NCI-H187 treated with DMSO at 0.1 percent for 48 hours (cell line): ENCODE measurements at regions not wholly inside any gene's neighbourhood (a gene's known extent, or its start where the extent isn't known, plus 50 kb on each side); places are given as distances from the start of the nearest gene placed in this dataset.

ENCODE experiments used
- DNase-seq: peaks from one replicate; lab custom pipeline; 2025; lab: John Stamatoyannopoulos, UW

DNA sequence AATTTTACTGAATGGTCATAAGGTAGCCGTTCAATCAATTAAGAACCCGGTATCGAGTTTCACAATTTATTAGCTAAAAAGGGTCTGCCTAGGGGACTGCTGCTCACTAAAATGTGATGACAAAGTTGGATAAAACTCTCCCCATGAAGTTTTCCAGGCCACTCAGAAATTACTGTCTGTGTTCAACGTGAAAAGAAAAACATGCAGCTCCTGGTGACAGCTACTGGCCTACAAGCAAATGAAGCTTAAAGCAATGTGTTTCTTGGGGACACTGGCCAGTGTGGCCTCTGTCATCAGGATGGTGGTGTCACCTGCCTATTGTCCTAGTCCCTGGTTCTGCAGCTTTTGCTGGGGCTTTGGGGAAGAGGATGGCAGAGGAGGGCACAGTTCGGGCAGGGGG is 222.6 kb downstream of the WDR11 start:
- no peak for DNase-seq

DNA sequence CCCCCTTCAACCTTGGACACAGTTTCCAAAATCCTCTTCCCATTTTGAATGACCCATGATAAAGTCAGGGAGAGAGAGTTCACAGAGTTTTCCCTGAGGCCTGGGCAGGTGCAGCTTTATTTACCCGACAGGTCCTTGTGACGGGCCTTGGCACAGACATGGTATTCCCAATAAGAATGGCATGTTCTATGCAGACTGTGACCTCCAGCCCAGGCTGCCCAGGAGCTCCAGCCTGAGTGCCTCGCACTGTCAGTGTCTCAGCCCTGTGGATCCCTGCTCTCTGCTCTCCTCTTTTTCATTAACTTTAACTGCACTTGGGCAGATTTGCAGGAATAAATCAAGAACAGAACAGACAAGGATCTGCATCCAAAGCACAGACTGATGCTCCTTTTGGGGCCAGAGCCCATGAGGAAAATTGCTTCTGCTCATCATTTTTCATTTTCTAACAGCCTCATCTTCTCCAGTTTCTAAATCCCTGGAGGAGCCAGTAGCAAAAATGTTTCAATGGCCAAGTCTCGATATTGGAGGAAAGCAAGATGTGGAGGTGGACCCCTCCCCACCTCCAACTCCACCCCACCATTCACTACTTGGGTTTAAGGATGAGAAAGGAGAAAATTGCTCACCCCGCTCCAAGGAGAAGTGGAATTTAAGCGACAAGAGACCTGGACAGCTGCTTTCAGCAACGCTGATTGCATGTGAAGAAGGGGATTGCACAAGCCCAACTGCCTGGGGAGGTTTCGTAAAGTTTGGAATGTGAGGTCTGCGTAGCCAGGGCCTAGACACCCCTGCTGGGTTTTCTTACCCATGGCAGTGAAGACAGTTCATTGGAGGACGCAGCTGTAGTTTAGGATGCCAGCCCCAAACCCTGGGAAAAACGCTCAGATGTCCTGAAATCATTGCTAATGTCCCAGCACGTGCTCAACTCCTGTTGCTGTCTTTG is 225.9 kb downstream of the WDR11 start:
- no peak for DNase-seq

DNA sequence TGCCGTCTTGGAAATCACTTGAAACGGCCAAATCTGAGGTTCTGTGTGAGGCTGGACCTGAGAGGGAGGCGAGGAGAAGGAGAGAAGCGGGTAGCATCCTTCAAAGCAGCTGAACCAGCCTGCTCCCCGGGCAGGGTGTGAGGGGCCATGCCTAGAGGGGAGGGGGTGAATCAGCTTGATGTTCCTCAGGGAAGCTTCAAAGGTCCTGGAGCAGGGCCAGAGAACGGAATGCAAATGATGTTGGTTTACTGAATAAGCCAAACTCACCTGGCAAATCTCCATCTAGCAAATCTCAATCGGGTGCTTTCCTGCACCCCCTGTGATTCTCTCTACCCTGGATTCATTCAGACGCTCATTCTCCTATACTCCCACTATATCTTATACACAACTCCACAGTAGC is 226.9 kb downstream of the WDR11 start:
- DNase-seq = no peak

DNA sequence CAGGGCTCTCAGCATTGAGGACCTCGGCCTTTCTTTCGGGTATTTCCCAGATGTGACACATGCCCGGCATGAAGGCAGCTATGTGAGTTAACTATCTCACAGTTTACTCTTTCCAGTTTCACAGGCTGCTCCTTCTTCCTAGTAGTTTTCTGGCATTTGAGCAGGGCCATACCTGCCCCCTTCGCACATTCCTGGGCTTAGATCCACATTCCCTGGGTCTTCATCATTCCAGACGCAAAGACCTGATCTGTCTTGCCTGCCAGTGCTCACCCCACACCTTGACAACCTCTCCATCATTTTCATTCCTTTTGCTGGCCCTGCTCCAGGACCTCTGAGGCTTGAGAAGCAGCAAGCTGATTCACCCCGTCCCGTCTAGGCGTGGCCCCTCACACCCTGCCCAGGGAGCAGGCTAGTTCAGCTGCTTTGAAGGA is 227.5 kb downstream of the WDR11 start:
- no peak for DNase-seq

DNA sequence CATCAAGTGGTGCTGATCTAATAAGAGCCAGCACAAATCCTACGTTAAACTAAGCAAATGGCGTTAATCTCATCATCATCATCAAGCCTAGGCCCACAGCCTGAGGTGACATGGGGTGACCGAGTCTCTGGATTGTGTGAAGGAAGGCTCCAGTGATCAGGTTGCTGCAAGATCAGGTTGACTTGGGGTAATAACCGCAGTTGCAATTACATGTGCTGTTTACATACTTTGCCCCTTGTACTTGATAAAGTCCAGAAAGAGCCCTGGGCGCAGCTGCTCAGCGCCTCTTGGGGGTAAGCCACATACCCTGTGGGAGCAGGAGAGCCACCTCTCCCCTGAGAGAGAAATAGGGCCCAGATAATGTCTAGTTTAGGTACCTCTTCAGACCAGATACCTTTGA is 228.1 kb downstream of the WDR11 start:
- no peak for DNase-seq

DNA sequence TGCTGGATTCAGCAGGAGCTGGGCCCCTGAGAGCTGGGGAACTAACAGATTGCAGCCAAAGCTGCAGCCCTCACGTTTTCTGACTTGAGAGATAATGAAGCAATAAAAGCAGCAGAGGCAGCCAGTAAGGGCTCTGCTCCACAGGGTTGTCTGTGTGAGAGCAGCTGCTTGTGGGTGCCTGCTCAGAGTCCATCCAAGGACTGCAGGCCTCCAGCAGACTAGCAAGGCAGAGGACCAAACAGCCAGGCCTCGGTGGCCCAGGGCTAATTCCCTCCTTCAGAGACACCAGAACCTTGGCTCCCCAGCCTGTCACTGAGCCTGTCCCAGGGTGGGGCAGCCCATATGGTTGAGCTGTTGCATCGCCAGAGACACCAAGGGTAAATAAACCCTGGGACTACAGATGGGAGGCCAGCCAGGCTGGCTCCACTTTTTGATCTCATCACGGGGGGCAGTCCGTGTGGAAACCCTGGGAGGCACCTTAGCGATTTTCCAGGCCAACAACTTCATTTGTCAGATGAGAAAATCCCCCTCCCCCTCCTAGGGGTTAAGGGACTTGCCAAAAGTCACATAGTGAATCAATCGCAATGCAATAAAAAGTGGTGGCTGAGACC is 229.2 kb downstream of the WDR11 start:
- DNase-seq = no peak

DNA sequence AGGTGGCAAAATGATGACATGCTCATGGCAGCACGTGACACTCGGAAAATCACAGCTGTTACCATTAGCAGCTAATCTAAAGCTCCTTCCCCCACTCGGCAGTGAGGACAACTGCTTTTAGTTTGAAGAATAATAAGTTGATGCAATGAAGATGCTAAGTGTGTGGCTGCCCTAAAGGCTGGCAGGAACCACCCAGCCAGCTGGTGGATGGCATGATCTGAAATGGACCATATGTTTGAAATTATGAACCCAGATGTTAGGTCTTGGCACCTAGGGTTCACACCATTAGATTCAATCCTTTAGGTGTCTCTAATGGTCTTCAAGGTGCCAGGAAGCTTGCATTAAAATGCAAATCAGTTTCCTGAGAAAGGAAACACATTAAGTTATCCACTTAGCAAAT is 230.1 kb downstream of the WDR11 start:
- DNase-seq = no peak

DNA sequence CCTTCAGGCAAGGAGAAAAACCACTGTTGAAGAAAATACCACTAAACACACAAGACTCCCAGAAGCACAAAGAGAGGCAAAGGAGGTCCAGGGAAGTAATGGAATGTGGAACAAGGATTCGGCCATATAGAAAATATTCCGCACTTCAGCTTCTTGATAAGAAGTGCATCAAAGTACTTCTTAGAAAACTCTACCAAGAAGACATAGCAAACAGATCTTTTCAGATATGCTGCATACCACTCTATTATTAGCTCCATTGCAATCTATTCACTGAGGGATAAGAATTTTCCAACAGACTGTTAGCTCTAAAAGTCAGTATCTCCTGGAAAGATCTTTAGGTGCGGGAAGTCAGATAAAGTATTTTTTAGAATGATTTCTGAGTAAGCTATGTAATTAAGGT is 231.8 kb downstream of the WDR11 start:
- no peak for DNase-seq

DNA sequence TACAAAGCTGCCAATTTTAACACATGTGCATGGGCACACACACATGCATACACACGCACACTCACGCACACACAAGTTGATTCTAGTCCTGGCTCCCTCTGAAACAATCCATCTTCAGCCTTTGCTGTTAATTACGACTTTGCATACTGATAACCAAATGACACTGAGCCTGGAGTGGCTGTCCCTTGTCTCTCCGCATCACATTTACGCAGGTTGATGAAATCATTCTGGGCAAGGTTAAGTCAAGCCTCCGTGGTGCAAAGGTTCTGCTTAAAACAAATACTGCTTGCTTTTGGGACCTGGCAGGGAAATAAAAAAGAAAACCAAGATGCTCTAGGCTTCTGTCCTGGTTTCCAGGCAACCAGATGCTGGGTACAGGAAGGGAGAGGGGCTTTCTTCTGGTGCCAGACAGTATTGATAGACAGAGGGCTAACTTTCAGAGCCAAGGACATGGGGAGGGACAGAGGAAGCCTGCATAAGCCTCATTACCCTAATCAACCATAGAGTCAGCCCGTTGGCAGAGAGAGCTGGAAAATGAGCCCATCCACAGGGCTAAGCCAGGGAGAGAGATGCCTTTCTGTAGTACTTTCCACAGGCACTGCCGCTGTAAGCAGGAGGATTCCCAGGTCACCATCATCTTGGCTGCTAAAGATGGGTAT is 233.0 kb downstream of the WDR11 start:
- DNase-seq = no peak

DNA sequence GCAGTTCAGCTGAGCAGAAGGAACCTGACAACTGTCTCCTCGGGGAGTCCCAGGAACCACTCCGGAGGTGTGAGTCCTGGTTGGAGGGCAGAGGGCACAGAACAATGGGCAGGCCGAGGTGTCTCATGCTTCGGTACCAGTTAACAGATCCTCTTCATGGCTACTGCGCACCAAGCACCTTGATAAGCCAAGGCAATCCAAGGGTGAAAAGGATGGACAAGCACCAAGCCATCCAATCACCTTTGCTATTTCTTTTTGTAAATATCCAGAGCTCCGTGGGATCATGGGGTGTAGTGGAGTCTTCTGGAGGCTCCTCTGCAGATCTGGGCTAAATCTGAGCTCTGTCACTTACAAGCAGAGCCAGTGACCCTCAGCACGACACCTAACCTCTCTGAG is 233.5 kb downstream of the WDR11 start:
- no peak for DNase-seq

DNA sequence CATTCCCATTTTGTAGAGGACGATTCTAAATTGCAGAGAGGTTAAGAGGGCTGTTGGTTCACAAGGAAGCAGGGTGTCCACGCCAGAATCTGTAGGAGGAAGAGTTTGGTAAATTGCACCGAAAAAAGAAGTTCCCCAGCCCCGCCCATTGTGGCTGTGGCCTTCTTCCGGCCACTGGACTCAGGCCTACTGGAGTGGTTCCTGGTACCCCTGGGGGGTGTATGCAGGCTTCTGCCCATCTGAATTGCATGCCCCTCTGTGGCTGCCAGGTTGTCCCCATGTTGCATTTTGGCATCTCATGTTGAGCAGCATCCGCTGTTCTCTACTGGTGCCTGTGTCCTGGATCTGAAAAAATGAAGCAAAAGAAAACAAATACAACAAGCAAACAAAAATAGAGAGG is 234.2 kb downstream of the WDR11 start:
- no peak for DNase-seq

DNA sequence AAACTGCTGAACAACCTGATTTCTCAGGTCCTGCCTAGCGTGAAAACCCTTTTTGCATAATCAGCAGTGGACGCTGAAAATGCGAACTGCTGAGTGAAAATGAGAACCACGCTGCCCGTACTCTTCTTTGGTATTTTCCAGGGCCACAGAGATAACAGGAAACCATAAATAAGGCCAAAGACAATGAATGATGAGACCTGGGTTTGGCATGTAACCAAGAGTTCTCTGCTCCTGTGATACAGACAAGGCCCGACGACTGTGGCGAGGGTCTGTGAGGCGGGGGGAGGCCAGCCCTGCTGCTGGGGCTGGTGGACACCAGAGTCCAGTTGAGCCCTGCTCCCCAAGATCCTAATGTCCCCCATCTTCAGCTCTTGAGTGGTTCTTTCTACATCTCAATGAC is 236.0 kb downstream of the WDR11 start:
- DNase-seq = no peak

DNA sequence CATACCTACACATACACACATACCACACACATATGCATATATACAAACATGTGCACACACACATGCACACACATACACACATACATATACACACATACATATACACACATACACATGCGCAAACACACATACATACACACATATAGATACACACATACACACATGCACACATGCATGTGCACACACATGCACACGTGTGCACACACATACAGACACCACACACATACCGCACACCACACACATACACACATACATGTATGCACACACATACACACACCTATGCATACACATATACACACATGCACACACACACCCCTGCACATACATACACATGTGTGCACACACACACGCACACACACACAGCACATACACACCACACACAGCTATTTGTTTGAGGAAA is 236.5 kb downstream of the WDR11 start:
- DNase-seq = no peak

DNA sequence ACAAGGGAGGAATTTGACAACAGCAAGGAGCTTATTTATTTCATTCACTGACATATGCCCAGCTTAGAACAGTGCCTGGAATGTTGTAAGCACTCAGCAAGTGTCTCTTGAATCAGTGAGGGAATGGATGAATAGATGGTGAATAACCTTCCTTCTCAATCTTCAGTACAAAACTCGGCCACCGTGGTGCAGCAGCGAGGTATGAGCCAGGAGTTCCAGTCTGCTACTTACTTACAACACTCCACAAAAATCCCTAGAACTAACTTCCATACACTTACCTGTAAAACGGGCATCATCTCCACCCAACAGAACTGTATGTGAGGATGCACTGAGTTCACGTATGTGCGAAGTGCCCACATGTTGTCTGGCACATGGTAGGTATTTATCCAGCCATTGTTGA is 237.4 kb downstream of the WDR11 start:
- no peak for DNase-seq

DNA sequence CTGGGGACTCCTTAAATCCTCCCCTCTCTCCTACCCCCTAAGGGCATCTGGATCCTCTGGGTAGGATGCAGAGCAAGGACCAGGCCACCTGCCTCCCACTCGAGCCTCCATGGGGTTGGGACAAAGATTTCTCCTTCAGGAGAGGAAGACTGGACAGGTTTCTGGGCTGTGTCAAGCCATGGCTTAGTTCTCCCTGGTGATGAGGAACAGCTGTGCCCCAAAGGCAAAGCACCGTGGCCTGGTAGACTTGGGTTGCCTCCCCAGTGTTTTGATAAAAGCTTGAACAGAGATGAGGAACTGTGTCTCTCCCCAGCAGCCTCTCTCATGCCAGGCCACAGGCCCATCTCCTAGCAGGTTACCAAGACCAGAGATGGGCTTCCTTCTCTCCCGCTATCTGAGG is 238.3 kb downstream of the WDR11 start:
- no peak for DNase-seq

DNA sequence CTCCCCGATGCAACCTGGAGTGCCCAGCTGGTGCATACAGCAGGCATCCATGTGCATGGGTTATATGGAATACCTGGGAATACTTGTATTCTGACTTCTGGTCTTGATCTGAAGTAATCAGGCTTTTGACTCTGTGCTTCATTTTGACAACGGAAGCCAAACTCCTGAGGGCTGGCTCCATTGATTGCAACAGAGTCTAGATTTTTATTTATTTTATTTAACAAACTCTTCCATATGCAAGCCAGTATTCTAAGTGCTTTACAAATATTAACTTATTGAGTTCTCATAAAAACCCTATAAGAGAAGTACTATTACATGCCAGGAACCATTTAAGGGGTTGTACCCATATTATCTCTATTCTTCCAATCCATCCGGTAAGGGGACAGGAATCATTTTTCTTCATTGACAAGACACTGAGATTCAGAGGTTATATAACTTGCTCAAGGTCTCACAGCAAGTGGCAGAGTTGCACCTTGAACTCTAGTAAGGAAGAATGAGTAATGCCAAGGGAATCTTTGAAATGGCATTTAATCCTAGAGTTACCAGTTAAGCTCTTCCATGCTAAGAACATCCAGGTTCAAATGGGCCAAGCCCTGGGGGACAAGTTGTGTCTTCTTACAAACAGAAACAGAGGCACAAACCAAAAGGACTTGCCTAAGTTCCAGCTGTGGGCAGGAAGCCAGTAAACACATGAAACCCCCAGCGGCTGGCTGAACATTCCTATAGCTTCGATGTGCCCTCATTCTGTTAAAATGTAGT is 241.0 kb downstream of the WDR11 start:
- DNase-seq = no peak

DNA sequence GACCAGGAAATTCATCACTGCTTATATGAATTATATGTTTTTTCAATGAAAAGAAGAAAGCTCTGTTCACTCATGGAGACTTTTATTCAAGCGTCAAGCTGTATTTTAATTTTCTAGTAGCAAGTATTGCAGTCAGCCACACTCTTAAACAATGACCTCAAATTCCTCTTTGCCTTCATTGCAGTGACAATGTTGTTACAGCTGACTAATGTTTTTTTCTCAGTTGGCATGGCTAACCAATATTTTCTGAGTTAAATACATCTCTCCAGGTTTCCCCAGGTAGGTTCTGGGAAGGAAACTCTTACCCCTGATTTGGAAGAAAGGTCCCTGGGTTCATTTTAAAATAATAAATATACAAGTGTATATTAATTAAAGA is 241.5 kb downstream of the WDR11 start:
- no peak for DNase-seq

DNA sequence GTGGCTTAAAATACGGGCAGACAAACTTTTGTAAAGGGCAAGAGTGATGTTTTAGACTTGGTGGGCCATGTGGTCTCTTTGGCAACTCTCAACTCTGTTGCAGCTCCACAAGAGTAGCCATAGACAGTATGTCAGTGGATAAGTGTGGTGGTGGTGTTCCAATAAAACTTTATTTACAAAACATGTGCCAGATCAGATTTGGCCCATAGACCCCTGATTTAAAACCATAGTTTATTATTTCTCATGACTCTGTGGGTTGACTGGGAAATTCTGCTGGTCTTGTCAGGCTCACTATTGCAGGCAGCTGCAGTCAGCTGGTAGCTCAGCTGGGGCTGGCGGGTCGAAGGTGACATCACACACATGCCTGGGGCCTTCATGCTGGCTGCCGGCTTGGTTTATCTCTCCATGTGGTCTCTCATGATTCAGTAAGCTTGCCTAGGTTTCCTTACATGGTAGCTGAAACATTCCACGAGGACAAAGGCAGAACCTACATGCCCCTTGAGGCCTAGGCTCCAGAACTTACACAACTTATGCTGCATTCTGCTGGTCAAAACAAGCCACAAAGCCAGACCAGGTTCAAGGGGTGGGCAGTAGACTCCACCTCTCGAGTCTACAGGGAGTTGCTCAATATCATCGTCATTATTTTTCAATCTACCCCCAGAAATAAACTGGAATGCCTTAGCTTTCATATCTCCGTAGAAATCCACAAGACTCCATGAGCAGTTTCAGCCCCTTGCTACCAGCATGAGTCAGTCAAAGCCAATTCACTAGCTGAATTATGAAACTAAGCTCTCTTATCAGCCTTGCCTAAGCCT is 245.7 kb downstream of the WDR11 start:
- DNase-seq = no peak

DNA sequence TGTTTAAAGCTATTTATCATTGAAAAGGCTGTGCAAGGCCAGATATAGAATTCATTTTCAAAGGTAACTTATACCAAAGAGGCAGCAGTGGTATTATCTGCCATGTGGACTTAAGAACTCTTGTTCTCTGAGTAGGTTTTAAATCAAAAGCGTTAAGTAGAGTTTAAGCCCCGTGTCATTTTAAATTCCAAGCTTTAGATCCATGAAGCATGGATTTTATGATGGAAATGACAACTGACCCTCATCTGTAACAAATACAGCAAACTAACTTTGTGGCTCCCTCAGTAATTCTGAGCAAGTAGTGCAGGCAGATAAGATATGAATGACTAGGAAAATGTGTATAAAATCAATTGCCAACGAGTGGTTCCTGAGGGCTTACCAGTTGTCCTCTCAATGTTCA is 247.0 kb downstream of the WDR11 start:
- no peak for DNase-seq

DNA sequence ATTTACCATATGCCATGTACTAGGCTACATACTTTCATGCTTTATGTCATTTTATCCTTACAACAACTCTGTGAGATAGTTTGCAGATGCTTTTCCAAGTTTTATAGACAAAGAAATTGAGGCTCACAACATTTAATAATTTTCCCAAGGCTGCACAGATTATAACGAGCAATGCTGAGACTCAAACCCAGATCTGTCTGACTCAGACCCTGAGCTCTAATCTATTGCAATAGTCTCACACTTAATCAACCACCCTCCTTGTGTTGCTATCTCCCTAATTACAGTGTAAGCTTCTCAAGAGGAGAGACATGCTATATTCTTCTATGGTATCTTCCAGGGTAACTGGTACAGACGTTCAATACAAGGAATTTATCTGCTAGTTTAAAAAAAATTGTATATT is 247.6 kb downstream of the WDR11 start:
- no peak for DNase-seq

DNA sequence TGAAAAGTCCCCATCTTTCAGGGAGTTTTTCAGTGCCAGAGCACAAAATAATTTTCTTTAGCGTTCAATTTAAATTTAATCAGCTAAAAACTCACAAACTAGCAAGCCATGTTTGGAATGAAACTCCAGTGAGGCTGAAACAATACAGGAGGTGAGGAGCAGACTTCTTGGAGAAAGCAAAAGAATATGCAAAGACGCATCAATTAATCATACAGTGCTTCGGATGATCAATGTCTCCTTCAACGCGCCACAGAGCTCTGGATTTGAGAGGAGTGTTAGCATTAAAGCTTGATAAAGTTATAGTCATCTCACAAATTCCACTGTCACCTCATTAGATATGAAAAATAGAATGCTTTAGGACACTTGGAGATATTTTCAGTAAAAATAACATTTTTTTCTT is 248.0 kb downstream of the WDR11 start:
- no peak for DNase-seq

DNA sequence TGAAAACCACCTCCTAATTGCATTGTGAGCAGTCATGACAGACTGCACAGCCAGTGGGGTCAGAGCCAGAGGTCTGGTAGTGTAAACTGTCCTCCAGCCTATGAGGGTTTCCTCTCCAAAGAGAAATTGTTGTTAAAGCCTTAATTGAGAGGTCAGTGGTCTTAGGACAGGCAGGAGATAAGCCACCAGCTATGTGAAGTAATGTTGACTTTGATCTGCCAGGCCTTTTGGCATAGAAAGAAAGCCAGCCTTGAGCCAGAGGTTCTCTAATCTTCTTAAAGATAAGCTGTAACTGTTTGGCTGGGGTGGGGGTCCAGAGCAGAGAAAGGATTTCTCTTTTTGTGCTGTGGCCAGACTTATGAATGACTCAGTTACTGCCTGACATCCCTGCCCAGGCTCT is 248.4 kb downstream of the WDR11 start:
- DNase-seq = no peak
